ENCODE measurements at regions not wholly inside any gene's neighbourhood (a gene's known extent, or its start where the extent isn't known, plus 50 kb on each side); places are given as distances from the start of the nearest gene placed in this dataset.

GRCh38 chr1:209008586-209008985, 574.9 kb upstream of the CAMK1G start:
- Histone ChIP-seq H3K4me3 (ENCODE audit: low read length) (no peak overlapping the region), H3K27ac (ENCODE audit: low read length) (no peak overlapping the region), H3K27me3 (ENCODE audit: control insufficient read depth, insufficient read depth) (no peaks in the 10 kb centered on the region), H3K4me1 (ENCODE audit: control insufficient read depth, insufficient read depth, low read length) (no peaks in the 10 kb centered on the region), H3K9me3 (ENCODE audit: control insufficient read depth, low read length) (no peaks in the 10 kb centered on the region)
- DNase-seq (no peak), ATAC-seq (no peak)
- 53% methylated on average over 1 of the region's 1 CpG for WGBS
- intact Hi-C loops (cut with DNase I), result no loop called here

GRCh38 chr1:209010475-209011230, 572.9 kb upstream of the CAMK1G start:
- Histone ChIP-seq H3K27ac (ENCODE audit: low read length) (no peak overlapping the region), H3K4me3 (ENCODE audit: low read length) (no peak overlapping the region), H3K4me1 (ENCODE audit: control insufficient read depth, insufficient read depth, low read length) (no peaks in the 10 kb centered on the region), H3K27me3 (ENCODE audit: control insufficient read depth, insufficient read depth) (no peaks in the 10 kb centered on the region), H3K9me3 (ENCODE audit: control insufficient read depth, low read length) (no peaks in the 10 kb centered on the region)
- ATAC-seq (no peak), DNase-seq (no peak)
- WGBS, result 82% methylated on average over 6 of the region's 6 CpGs
- intact Hi-C loops (cut with DNase I), result no loop called here

- Histone ChIP-seq H3K9me3 (ENCODE audit: control insufficient read depth, low read length) (no peaks in the 10 kb centered on the region), H3K27ac (ENCODE audit: low read length) (no peak overlapping the region), H3K4me3 (ENCODE audit: low read length) (no peak overlapping the region), H3K4me1 (ENCODE audit: control insufficient read depth, insufficient read depth, low read length) (no peaks in the 10 kb centered on the region), H3K27me3 (ENCODE audit: control insufficient read depth, insufficient read depth) (no peaks in the 10 kb centered on the region)
- 87% methylated on average over 6 of the region's 6 CpGs for WGBS
- ATAC-seq (no peak), DNase-seq (no peak)
- intact Hi-C loops (cut with DNase I), result no loop called here
Observed at GRCh38 chr1:209012443-209013196, 570.9 kb upstream of the CAMK1G start.

GRCh38 chr1:209015092-209015491, 568.4 kb upstream of the CAMK1G start:
- DNase-seq (no peak), ATAC-seq (no peak)
- intact Hi-C loops (cut with DNase I), result no loop called here
- Histone ChIP-seq H3K4me3 (ENCODE audit: low read length) (no peak overlapping the region), H3K4me1 (ENCODE audit: control insufficient read depth, insufficient read depth, low read length) (no peaks in the 10 kb centered on the region), H3K27ac (ENCODE audit: low read length) (no peak overlapping the region), H3K27me3 (ENCODE audit: control insufficient read depth, insufficient read depth) (no peaks in the 10 kb centered on the region), H3K9me3 (ENCODE audit: control insufficient read depth, low read length) (peaks cover 2% of the 10 kb centered on the region)

GRCh38 chr1:209021622-209022021, 561.9 kb upstream of the CAMK1G start:
- peaks cover 3% of the 10 kb centered on the region for H3K9me3 ChIP-seq (ENCODE audit: control insufficient read depth, low read length)
- intact Hi-C loops (cut with DNase I), result no loop called here
- no peaks in the 10 kb centered on the region for H3K27me3 ChIP-seq (ENCODE audit: control insufficient read depth, insufficient read depth)
- no peaks in the 10 kb centered on the region for H3K4me1 ChIP-seq (ENCODE audit: control insufficient read depth, insufficient read depth, low read length)
- no peak overlapping the region for H3K27ac ChIP-seq (ENCODE audit: low read length)
- DNase-seq (no peak), ATAC-seq (no peak)
- H3K4me3 ChIP-seq (ENCODE audit: low read length), result no peak overlapping the region

- Histone ChIP-seq H3K4me3 (ENCODE audit: low read length) (no peak overlapping the region), H3K9me3 (ENCODE audit: control insufficient read depth, low read length) (peaks cover 3% of the 10 kb centered on the region), H3K27ac (ENCODE audit: low read length) (no peak overlapping the region), H3K27me3 (ENCODE audit: control insufficient read depth, insufficient read depth) (no peaks in the 10 kb centered on the region), H3K4me1 (ENCODE audit: control insufficient read depth, insufficient read depth, low read length) (no peaks in the 10 kb centered on the region)
- WGBS, result 80% methylated on average over 2 of the region's 2 CpGs
- intact Hi-C loops (cut with DNase I), result no loop called here
- DNase-seq (no peak), ATAC-seq (no peak)
Observed at GRCh38 chr1:209023790-209024189, 559.7 kb upstream of the CAMK1G start.

GRCh38 chr1:209029737-209030136, 553.8 kb upstream of the CAMK1G start:
- WGBS, result 77% methylated on average over 1 of the region's 1 CpG
- DNase-seq, result no peak
- no peak for ATAC-seq
- intact Hi-C loops (cut with DNase I), result no loop called here
- Histone ChIP-seq H3K4me3 (ENCODE audit: low read length) (no peak overlapping the region), H3K9me3 (ENCODE audit: control insufficient read depth, low read length) (no peaks in the 10 kb centered on the region), H3K27me3 (ENCODE audit: control insufficient read depth, insufficient read depth) (no peaks in the 10 kb centered on the region), H3K27ac (ENCODE audit: low read length) (no peak overlapping the region), H3K4me1 (ENCODE audit: control insufficient read depth, insufficient read depth, low read length) (no peaks in the 10 kb centered on the region)

- WGBS, result 67% methylated on average over 6 of the region's 6 CpGs
- no peak overlapping the region for H3K4me3 ChIP-seq (ENCODE audit: low read length)
Observed at GRCh38 chr1:209030454-209031167, 552.9 kb upstream of the CAMK1G start.

GRCh38 chr1:209037064-209037463, 546.5 kb upstream of the CAMK1G start:
- DNase-seq, result no peak
- H3K9me3 ChIP-seq (ENCODE audit: control insufficient read depth, low read length), result no peaks in the 10 kb centered on the region
- WGBS, result 90% methylated on average over 1 of the region's 1 CpG
- H3K4me1 ChIP-seq (ENCODE audit: control insufficient read depth, insufficient read depth, low read length), result no peaks in the 10 kb centered on the region
- H3K27me3 ChIP-seq (ENCODE audit: control insufficient read depth, insufficient read depth), result no peaks in the 10 kb centered on the region
- H3K4me3 ChIP-seq (ENCODE audit: low read length), result no peak overlapping the region
- no peak for ATAC-seq
- intact Hi-C loops (cut with DNase I), result no loop called here
- H3K27ac ChIP-seq (ENCODE audit: low read length), result no peak overlapping the region

More at GRCh38 chr1:209030454-209031167, 552.9 kb upstream of the CAMK1G start:
- H3K4me1 ChIP-seq (ENCODE audit: control insufficient read depth, insufficient read depth, low read length), result no peaks in the 10 kb centered on the region
- no peak overlapping the region for H3K27ac ChIP-seq (ENCODE audit: low read length)
- DNase-seq, result no peak
- no peak for ATAC-seq
- intact Hi-C loops (cut with DNase I), result no loop called here
- H3K27me3 ChIP-seq (ENCODE audit: control insufficient read depth, insufficient read depth), result no peaks in the 10 kb centered on the region
- H3K9me3 ChIP-seq (ENCODE audit: control insufficient read depth, low read length), result no peaks in the 10 kb centered on the region

- no peak overlapping the region for H3K4me3 ChIP-seq (ENCODE audit: low read length)
- H3K27ac ChIP-seq (ENCODE audit: low read length), result no peak overlapping the region
- intact Hi-C loops (cut with DNase I), result no loop called here
- H3K4me1 ChIP-seq (ENCODE audit: control insufficient read depth, insufficient read depth, low read length), result no peaks in the 10 kb centered on the region
- ATAC-seq (no peak), DNase-seq (no peak)
- H3K27me3 ChIP-seq (ENCODE audit: control insufficient read depth, insufficient read depth), result no peaks in the 10 kb centered on the region
- WGBS, result 53% methylated on average over 2 of the region's 2 CpGs
- no peaks in the 10 kb centered on the region for H3K9me3 ChIP-seq (ENCODE audit: control insufficient read depth, low read length)
Observed at GRCh38 chr1:209038316-209038715, 545.2 kb upstream of the CAMK1G start.

GRCh38 chr1:209038735-209039134, 544.8 kb upstream of the CAMK1G start:
- intact Hi-C loops (cut with DNase I), result no loop called here
- no peak overlapping the region for H3K27ac ChIP-seq (ENCODE audit: low read length)
- DNase-seq (no peak), ATAC-seq (no peak)
- H3K27me3 ChIP-seq (ENCODE audit: control insufficient read depth, insufficient read depth), result no peaks in the 10 kb centered on the region
- no peaks in the 10 kb centered on the region for H3K4me1 ChIP-seq (ENCODE audit: control insufficient read depth, insufficient read depth, low read length)
- no peaks in the 10 kb centered on the region for H3K9me3 ChIP-seq (ENCODE audit: control insufficient read depth, low read length)
- no peak overlapping the region for H3K4me3 ChIP-seq (ENCODE audit: low read length)
- WGBS, result 94% methylated on average over 1 of the region's 1 CpG
